ENCODE measurements at regions not wholly inside any gene's neighbourhood (a gene's known extent, or its start where the extent isn't known, plus 50 kb on each side); places are given as distances from the start of the nearest gene placed in this dataset.
"Not testable (repeated sequence)": the region's sequence is repeated elsewhere in the genome, so short reads cannot be mapped to it uniquely, and the experiment has no call there.

DNA sequence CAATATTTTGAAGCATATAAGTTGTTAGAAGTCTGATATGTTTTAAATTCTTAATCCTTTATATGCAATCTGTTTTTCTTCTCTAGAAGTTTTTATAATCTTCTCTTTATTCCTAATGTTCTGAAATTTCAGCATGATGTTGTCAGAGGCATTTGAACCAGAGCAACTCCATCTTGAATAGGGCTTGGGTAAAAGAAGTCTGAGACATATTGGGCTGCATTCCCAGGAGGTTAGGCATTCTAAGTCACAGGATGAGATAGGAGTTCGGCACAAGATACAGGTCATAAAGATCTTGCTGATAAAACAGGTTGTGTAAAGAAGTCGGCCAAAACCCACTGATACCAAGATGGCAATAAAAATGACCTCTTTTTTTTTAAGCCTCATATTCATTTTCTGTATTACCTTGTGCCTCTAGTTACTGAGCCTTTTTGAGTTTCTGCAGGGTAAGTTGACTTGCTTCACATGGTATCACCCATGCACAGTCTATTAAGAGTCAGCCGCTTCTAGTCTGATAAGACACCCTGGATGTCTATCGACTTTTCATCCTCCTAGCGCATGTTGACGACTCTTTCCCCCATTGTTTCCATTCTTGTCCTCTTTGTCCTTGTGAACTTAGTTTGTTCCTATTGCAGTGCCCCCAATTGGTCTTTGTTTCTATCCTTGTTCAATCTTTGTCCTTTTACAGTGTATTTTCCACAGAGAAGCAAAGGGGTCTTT is 80.8 kb upstream of the RNU6-1 start:
- DNase-seq: no peak

DNA sequence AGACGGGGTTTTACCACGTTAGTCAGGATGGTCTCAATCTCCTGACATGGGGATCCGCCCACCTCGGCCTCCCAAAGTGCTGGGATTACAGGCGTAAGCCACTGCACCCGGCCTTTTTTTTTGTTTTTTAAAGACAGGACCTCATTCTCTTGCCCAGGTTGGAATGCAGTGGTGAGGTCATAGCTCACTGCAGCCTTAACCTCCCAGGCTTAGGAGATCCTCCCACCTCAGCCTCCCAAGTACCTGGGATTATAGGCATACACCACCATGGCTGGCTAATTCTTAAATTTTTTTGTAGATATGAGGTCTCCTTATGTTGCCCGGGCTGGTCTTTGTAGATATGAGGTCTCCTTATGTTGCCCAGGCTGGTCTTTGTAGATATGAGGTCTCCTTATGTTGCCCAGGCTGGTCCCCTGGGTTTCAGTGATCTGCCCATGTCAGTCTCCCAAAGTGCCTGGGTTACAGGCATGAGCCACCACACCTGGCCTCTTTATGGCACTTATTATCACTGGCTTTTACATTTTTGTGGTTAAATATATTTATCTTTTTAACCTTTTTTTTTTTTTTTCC is 82.3 kb upstream of the RNU6-1 start:
- DNase-seq: peak; percentile 65

GRCh38 chr15:67922971-67923945 is 83.4 kb upstream of the RNU6-1 start:
- no peak for DNase-seq

- DNase-seq: no peak
Measured at GRCh38 chr15:67924359-67924974, 84.6 kb upstream of the RNU6-1 start.

- no peak for DNase-seq
Measured at GRCh38 chr15:67925182-67925581, 85.3 kb upstream of the RNU6-1 start.

DNA sequence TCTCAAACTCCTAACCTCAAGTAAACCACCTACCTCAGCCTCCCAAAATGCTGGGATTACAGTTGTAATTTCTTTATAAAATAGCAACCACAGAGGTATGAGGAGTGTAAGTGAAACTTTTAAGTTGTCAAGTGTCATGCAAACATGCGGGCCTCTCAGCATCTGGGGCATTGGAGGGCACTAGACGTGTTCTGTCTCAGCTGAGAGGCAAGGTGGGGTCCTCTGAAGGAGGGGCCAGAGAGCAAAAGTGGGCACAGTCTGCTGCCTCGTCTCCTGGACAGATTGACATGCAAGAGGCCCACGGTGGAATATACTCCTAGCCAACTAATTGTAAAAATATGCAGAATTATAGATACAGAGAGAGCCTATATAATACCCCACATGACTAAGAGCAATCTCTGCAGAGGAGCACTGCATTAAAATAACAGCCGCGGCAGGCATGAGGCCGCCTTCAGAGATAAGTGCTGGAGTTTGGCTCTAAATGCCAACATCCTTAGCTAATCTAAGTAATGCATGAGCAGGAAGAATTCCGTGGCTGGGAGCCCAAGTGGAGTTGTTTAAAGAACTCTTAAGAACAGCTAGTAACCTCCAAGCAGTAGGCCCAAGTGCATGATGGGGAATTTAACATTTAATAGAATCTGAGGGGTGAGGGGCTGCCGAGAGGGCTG is 87.8 kb upstream of the RNU6-1 start:
- DNase-seq: no peak

DNA sequence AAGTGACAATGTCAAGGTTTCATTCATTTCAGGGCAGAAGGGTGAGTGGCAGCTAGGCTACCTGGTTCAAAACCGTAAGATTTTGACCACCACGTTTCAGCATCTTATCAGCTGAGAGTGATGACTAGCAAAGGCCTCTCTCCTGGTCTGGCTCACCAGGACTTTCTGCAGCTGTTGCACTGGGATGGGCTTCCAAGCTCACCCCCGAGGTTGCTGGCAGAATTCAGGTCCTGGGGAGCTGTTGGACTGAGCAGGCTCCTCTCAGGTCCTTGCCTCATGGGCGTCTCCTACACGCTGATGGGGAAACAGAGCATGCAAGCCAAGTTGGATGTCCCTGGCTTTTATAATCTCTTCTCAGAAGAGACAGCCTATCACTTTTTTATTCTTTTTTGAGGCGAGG is 88.8 kb upstream of the RNU6-1 start:
- no peak for DNase-seq

- no peak for DNase-seq
Measured at GRCh38 chr15:67930720-67931119, 90.9 kb upstream of the RNU6-1 start.

- DNase-seq: no peak
Measured at GRCh38 chr15:67931861-67932260, 92.0 kb upstream of the RNU6-1 start.

DNA sequence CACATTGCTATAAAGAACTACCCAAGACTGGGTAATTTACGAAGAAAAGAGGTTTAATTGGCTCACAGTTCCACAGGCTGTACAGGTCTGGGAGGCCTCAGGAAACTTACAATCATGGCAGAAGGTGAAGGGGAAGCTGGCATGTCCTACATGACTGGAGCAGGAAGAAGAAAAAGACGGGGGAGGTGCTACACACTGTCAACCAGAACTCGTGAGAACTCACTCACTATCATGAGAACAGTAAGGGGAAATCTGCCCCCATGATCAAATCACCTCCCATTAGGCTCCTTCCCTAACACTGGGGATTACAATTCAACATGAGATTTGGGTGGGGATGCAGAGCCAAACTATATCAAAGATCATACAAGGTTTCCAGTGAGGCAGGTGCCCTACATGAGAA is 94.3 kb upstream of the RNU6-1 start:
- DNase-seq: not testable (repeated sequence)

DNA sequence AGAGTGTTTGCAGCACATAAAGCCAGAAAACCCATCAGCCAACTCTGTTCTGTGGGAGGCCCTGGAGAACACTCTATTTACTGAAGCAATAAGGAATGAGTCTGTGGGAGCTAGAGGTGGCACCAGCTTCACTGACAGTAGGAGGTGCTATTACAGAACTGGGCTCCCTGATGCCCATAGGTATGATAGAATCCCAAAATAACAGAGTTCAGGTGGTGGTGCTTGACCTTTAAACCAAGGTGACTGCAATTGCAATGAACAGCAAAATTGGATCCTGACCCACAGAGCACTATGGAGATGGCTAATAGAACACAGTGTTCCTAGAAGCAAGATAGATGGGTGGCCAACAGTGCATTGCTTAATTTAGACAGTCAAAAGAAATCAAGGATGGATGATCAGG is 95.4 kb upstream of the RNU6-1 start:
- no peak for DNase-seq

DNA sequence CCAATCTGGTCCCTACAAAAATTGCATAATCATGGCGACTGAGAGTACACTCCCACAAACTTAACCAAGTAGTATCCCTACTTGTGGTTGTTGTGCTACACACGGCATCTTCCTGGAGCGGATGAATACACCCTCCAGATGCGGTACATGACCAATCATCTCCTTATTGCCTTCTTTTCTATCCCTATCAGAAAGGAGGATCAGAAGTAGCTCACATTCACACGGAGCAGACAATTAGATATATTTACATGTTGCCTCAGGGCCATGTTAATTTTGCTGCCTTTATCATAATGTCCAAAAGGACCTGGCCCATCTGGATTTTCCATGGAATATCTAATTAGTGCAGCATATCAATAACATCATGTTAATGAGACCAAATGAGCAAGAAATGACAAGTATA is 96.4 kb upstream of the RNU6-1 start:
- DNase-seq: no peak

DNA sequence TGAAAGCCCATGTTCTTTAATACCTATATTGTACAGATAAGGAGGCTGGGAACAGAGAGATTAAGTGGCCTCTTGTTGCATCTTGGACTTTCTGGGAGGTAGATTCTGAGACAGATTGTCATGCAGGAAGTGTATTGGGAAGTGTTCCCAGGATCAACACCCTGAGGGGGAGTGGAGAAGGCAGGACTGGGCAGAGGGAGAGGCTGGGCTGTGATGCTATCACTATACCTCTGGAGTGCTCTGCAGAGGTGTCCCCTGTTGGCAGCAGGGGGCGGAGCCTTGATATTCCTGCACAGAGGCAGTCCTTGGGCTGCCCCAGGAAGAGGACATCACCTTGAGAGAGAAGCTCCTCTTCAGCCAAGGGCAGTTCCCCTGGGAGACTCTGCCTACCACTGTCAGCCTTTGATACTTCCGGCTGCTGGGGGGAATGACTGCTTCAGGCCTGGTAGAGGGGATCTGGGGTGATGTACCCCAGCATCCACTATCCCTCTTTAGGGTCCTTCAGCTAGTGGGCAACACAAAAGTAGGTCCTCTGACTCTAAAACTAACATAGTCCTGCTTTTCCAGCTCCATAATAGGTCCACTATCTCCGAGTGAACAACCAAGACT is 97.4 kb upstream of the RNU6-1 start:
- no peak for DNase-seq

- not testable (repeated sequence) for DNase-seq
Measured at GRCh38 chr15:67939179-67939578, 99.3 kb upstream of the RNU6-1 start.

GRCh38 chr15:67939588-67940323 is 99.9 kb upstream of the RNU6-1 start:
- not testable (repeated sequence) for DNase-seq

GRCh38 chr15:67940324-67940719 is 100.5 kb upstream of the RNU6-1 start:
- no peak for DNase-seq

GRCh38 chr15:67941648-67942310 is 101.9 kb upstream of the RNU6-1 start:
- DNase-seq: no peak

- no peak for DNase-seq
Measured at GRCh38 chr15:67943475-67943874, 103.6 kb upstream of the RNU6-1 start.

- DNase-seq: no peak
Measured at GRCh38 chr15:67944010-67944641, 104.3 kb upstream of the RNU6-1 start.

DNA sequence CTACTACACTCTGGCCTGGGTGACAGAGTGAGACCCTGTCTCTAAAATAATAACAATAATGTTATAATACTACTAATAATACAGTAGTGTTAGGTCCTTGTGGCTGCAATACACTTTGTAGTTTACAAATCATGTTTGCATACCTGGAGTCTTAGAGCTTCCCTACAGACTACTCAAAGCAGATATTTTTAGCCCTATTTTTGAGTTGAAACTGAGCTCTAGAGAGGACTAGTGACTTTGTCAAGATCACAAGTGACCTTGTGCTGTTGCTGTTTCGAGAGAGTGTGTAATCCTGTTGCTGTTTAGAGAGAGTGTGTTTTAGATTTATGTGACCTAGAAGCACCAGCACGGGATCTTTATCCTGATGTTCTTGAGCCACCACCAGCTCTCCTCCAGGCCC is 105.3 kb upstream of the RNU6-1 start:
- no peak for DNase-seq

Data from hematopoietic multipotent progenitor cell treated with erythropoietin and hydrocortisone succinate and interleukin-3 and kit ligand, for 6 days (in vitro differentiated cells).